Mesothelial cell of epicardium (in vitro differentiated cells): ENCODE measurements at regions not wholly inside any gene's neighbourhood (a gene's known extent, or its start where the extent isn't known, plus 50 kb on each side); places are given as distances from the start of the nearest gene placed in this dataset.

Experiments used
- DNase-seq, 2 experiments: peaks; one replicate each; pipeline ENCODE4 v3.0.0; 2021; ENCODE audit warnings: low spot score in 2 of 2; ENCODE audit not compliant: unreplicated experiment in 2 of 2
- H3K27ac Mint-ChIP-seq: 2 replicates; pipeline ENCODE4 v1.8.0; 2021; ENCODE audit warnings: mixed read lengths
- H3K27me3 Mint-ChIP-seq: 2 replicates; pipeline ENCODE4 v1.8.0; 2021; ENCODE audit warnings: low read depth, mixed read lengths
- H3K36me3 Mint-ChIP-seq: 2 replicates; pipeline ENCODE4 v1.8.0; 2021; ENCODE audit warnings: mixed read lengths
- H3K4me1 Mint-ChIP-seq: 2 replicates; pipeline ENCODE4 v1.8.0; 2021; ENCODE audit warnings: mixed read lengths
- H3K4me3 Mint-ChIP-seq: 2 replicates; pipeline ENCODE4 v1.8.0; 2021; ENCODE audit warnings: mild to moderate bottlenecking, moderate library complexity, mixed read lengths
- H3K9me3 Mint-ChIP-seq: 2 replicates; pipeline ENCODE4 v1.8.0; 2021; ENCODE audit warnings: mixed read lengths
- TF ChIP-seq, protein P1 (sequence below): fragments of 200-600 bp; sonication (generic); IDR thresholded peaks from one replicate; pipeline ENCODE4 v1.5.0; 2021; ENCODE audit warnings: antibody characterized with exemption; ENCODE audit not compliant: unreplicated experiment

DNA sequence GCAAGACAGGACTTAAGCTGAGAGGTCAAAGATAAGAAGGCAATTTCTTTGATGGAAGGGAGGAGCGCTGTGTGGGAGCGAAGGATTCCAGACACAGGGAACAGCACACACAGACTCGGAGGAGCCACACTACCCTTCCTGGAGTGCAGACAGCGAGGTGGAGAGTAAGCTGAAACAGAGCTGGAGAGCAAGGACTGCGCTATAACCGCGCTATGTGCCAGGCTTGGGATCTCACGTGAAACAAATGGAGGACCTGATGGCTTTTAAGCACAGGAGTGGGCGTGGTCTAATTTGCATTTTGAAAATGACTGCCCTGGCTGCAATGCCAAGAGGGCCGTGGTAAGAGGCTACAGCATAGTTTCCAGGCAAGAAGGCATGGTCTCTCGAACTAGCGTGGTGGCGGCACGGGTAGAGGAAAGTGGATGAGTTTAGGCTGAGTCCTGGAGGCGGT, 113.9 kb upstream of the SORBS2 start:
- H3K4me3 Mint-ChIP-seq = peak overlapping the region; percentile 37
- DNase-seq = no peak
- H3K36me3 Mint-ChIP-seq = peaks cover 3% of the 10 kb centered on the region
- H3K4me1 Mint-ChIP-seq = peaks cover 32% of the 10 kb centered on the region
- H3K9me3 Mint-ChIP-seq = peaks cover 9% of the 10 kb centered on the region
- H3K27ac Mint-ChIP-seq = peak overlapping the region; percentile 39
- TF ChIP-seq, protein P1, sequence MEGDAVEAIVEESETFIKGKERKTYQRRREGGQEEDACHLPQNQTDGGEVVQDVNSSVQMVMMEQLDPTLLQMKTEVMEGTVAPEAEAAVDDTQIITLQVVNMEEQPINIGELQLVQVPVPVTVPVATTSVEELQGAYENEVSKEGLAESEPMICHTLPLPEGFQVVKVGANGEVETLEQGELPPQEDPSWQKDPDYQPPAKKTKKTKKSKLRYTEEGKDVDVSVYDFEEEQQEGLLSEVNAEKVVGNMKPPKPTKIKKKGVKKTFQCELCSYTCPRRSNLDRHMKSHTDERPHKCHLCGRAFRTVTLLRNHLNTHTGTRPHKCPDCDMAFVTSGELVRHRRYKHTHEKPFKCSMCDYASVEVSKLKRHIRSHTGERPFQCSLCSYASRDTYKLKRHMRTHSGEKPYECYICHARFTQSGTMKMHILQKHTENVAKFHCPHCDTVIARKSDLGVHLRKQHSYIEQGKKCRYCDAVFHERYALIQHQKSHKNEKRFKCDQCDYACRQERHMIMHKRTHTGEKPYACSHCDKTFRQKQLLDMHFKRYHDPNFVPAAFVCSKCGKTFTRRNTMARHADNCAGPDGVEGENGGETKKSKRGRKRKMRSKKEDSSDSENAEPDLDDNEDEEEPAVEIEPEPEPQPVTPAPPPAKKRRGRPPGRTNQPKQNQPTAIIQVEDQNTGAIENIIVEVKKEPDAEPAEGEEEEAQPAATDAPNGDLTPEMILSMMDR = no peak
- H3K27me3 Mint-ChIP-seq = peaks cover 4% of the 10 kb centered on the region

DNA sequence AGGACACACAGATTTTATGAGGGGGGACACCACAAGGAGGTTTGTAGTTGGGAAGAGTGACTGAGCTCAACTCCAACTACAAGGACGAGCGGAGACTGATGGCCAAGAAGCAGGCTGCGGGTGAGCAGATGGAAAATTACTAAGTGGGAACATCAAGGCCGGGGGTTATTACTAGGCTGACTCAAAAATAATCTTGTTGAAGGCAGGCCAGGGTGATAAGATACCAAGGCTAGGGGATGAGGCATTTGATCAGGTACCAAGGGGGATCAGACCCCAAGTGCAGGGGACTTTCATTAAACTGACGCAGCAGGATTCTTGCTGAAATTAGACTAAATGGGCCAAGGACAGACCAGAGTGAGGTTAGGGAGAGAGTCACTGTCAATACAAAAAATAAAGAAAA, 119.4 kb upstream of the SORBS2 start:
- no peak overlapping the region for H3K27ac Mint-ChIP-seq
- DNase-seq = no peak
- no peak overlapping the region for H3K4me3 Mint-ChIP-seq
- TF ChIP-seq, protein P1 = no peak
- H3K4me1 Mint-ChIP-seq = peaks cover 15% of the 10 kb centered on the region
- H3K9me3 Mint-ChIP-seq = no peaks in the 10 kb centered on the region
- H3K27me3 Mint-ChIP-seq = peaks cover 2% of the 10 kb centered on the region
- H3K36me3 Mint-ChIP-seq = no peaks in the 10 kb centered on the region

DNA sequence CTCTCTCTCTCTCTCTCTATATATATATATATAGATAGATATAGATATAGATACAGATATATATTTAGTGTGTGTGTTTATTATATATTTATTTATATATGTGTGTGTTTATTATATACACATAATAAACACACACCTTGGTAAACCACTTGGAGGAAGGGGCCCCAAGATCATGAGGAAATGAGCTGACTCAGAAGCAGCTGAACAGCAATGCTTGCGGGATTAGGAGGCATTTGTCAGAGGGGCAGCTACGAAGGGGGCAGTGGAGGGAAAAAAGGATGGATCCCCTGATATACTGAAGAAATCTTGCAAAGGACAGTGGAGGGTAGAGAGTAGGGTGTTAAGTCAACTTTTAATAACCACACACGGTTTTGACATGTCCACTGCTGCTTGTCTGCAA, 120.0 kb upstream of the SORBS2 start:
- no peak overlapping the region for H3K4me3 Mint-ChIP-seq
- peaks cover 18% of the 10 kb centered on the region for H3K4me1 Mint-ChIP-seq
- H3K9me3 Mint-ChIP-seq = no peaks in the 10 kb centered on the region
- no peaks in the 10 kb centered on the region for H3K36me3 Mint-ChIP-seq
- peak overlapping the region; percentile 2 for H3K27ac Mint-ChIP-seq
- no peak for DNase-seq
- peaks cover 2% of the 10 kb centered on the region for H3K27me3 Mint-ChIP-seq
- TF ChIP-seq, protein P1 = no peak

DNA sequence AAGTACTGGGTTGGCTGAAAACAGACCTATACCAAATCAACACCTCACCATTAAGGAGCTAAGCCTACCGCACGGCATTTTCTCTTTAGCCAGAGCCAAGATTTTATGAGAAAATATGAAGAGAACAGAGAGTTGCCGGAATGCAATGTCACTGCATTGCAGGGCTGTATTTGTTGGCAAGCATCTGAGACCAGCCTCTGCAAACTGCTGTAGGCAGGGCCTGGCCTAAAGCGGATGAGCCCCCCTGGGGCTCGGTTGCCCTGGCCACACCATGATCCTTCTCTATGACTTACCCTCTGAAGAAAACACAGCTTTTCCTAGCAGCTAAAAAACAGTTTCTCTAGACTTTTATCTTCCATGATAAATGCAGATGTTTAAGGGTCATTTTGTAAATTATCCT, 120.5 kb upstream of the SORBS2 start:
- DNase-seq = no peak
- Mint-ChIP-seq H3K27me3 (peaks cover 2% of the 10 kb centered on the region), H3K36me3 (no peaks in the 10 kb centered on the region), H3K27ac (peak overlapping the region; percentile 2), H3K4me3 (no peak overlapping the region), H3K4me1 (peaks cover 19% of the 10 kb centered on the region), H3K9me3 (no peaks in the 10 kb centered on the region)
- TF ChIP-seq, protein P1 = no peak

DNA sequence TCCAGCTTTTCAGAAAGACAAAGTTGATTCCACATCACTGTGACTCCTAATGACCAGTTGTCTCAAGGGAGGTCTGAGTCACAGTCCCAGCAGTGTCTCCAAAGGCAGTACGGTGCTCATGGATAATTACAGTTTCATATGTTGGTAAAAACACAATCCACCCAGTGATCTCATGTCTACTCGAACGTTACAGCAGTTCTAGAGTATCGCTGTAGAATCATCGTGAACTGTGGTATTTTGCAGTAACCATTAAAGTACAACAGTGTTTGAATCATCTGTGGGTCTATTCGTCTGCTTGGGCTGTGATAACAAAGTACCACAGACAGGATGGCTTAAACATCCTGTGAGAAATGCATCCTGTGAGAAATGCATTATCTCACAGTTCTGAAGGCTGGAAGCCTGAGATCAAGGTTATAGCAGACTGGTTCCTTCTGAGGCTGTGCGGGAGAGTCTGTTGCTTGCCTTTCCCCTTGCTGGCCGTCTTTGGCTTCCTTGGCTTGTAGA, 121.1 kb upstream of the SORBS2 start:
- DNase-seq = no peak
- peaks cover 19% of the 10 kb centered on the region for H3K4me1 Mint-ChIP-seq
- H3K27ac Mint-ChIP-seq = peak overlapping the region; percentile 28
- no peak overlapping the region for H3K4me3 Mint-ChIP-seq
- TF ChIP-seq, protein P1 = no peak
- H3K36me3 Mint-ChIP-seq = no peaks in the 10 kb centered on the region
- H3K27me3 Mint-ChIP-seq = peaks cover 2% of the 10 kb centered on the region
- H3K9me3 Mint-ChIP-seq = no peaks in the 10 kb centered on the region
